Chondrocyte (in vitro differentiated cells): ENCODE measurements at regions not wholly inside any gene's neighbourhood (a gene's known extent, or its start where the extent isn't known, plus 50 kb on each side); places are given as distances from the start of the nearest gene placed in this dataset.

ENCODE experiments used
- DNase-seq: peaks from one replicate; pipeline ENCODE4 v3.0.0; 2021; ENCODE audit warnings: mixed read lengths, low spot score
- H3K27ac Mint-ChIP-seq: one replicate; pipeline ENCODE4 v1.8.0; 2021; ENCODE audit warnings: mild to moderate bottlenecking, moderate library complexity, mixed read lengths; ENCODE audit not compliant: unreplicated experiment
- H3K27me3 Mint-ChIP-seq: 2 replicates; pipeline ENCODE4 v1.8.0; 2021; ENCODE audit warnings: low read depth, mixed read lengths
- H3K36me3 Mint-ChIP-seq: 2 replicates; pipeline ENCODE4 v1.8.0; 2021; ENCODE audit warnings: low read depth, mixed read lengths
- H3K4me1 Mint-ChIP-seq: 2 replicates; pipeline ENCODE4 v1.8.0; 2021; ENCODE audit warnings: low read depth, mild to moderate bottlenecking, mixed read lengths
- H3K4me3 Mint-ChIP-seq: one replicate; pipeline ENCODE4 v1.8.0; 2021; ENCODE audit warnings: mild to moderate bottlenecking, moderate library complexity, mixed read lengths; ENCODE audit not compliant: unreplicated experiment
- H3K9me3 Mint-ChIP-seq: 2 replicates; pipeline ENCODE4 v1.8.0; 2021; ENCODE audit warnings: low read depth, mixed read lengths
- CTCF ChIP-seq: fragments of 200-600 bp; sonication (generic); IDR thresholded peaks from 2 replicates; pipeline ENCODE4 v1.5.0; 2021; ENCODE audit warnings: antibody characterized with exemption, mild to moderate bottlenecking, moderate library complexity

DNA sequence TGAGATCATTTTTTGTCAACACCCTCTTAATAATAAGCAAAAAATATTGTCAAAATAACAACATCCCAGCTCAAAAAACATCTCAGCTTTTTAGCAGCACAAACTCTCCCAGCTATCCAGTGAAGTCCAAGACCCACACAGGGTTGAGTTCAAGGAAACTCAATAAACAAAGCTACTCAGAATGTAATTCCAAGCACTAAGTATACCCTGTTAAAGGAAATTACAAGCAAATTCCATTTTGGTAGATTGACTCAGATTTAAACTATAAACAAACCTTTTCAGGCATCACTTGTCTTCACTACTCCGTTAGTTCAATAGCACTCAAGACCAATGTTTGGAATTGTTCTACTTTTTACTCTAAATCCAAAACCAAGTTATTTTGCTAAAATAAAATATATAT, 506.0 kb upstream of the INTU start:
- H3K4me3 Mint-ChIP-seq: no peak overlapping the region
- H3K36me3 Mint-ChIP-seq: peaks cover 1% of the 10 kb centered on the region
- no peaks in the 10 kb centered on the region for H3K27me3 Mint-ChIP-seq
- no peaks in the 10 kb centered on the region for H3K4me1 Mint-ChIP-seq
- H3K9me3 Mint-ChIP-seq: peaks cover 3% of the 10 kb centered on the region
- no peak for DNase-seq
- TF ChIP-seq CTCF: no peak
- no peak overlapping the region for H3K27ac Mint-ChIP-seq

DNA sequence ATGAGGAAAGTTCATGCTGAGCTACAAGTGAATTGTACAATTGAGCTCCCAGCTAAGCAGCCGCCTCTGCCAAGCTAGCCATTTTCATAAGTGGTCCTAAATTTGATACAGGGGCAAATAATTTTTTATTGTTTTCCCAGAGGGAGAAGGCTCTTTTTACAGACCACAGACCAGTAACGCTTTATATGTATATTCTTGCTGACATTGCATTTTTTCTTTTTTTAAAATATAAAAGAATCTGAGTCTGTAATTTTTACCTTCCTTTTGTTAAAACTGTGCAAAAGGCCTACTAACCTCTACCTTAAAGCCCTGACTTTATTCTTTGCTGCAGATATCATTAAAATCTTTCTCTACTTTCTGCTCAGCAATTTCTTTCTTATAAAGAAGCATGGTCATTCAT, 501.2 kb upstream of the INTU start:
- TF ChIP-seq CTCF: no peak
- Mint-ChIP-seq H3K27me3 (no peaks in the 10 kb centered on the region), H3K36me3 (no peaks in the 10 kb centered on the region), H3K27ac (no peak overlapping the region), H3K4me3 (no peak overlapping the region), H3K9me3 (no peaks in the 10 kb centered on the region), H3K4me1 (no peaks in the 10 kb centered on the region)
- DNase-seq: no peak

DNA sequence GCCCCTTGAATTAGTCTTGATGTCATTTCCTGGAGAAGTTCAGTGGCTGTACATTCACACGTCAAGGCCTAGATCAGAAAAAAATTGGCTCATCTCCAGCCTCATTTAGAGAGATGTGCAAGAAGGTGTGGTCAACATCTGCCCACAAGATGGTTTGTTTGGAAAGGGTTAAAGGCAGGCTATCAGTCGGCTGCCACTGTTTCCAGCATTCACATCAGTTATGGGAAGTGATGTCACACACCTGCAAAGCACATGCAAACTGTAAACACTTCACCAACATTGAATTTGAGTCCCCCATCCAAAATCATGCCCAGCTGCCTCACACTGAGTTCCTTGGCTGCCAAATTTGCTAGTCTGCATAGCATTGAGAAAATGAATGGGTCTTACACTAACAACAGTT, 498.3 kb upstream of the INTU start:
- H3K36me3 Mint-ChIP-seq: no peaks in the 10 kb centered on the region
- H3K9me3 Mint-ChIP-seq: no peaks in the 10 kb centered on the region
- H3K4me1 Mint-ChIP-seq: peaks cover 20% of the 10 kb centered on the region
- H3K27ac Mint-ChIP-seq: no peak overlapping the region
- TF ChIP-seq CTCF: no peak
- DNase-seq: no peak
- no peaks in the 10 kb centered on the region for H3K27me3 Mint-ChIP-seq
- no peak overlapping the region for H3K4me3 Mint-ChIP-seq

DNA sequence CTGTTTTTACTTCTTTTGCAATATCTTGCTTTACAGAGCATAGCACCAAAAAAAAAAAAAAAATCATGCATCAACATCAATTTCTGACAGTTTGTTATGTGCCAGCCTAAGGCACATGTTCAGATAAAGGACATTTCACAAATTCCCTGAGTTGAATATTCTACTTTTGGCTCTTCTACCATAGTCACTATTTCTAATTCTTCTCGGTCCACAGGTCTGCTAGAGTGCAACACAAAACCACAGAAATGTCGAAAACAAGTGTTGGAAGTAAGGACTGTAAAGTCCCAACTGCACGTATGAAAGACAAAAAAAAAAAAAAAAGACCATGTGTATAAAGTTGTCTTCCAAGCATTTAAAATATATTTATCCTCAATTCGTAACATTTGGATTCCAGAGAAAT, 494.2 kb upstream of the INTU start:
- H3K36me3 Mint-ChIP-seq: no peaks in the 10 kb centered on the region
- H3K4me1 Mint-ChIP-seq: peaks cover 42% of the 10 kb centered on the region
- DNase-seq: no peak
- no peaks in the 10 kb centered on the region for H3K27me3 Mint-ChIP-seq
- no peak for TF ChIP-seq CTCF
- peak overlapping the region; percentile 9 for H3K27ac Mint-ChIP-seq
- H3K4me3 Mint-ChIP-seq: no peak overlapping the region
- H3K9me3 Mint-ChIP-seq: no peaks in the 10 kb centered on the region

GRCh38 chr4:127139788-127140286, 492.9 kb upstream of the INTU start:
- H3K27me3 Mint-ChIP-seq: no peaks in the 10 kb centered on the region
- H3K4me1 Mint-ChIP-seq: peaks cover 52% of the 10 kb centered on the region
- H3K9me3 Mint-ChIP-seq: no peaks in the 10 kb centered on the region
- H3K36me3 Mint-ChIP-seq: no peaks in the 10 kb centered on the region
- H3K27ac Mint-ChIP-seq: no peak overlapping the region
- no peak overlapping the region for H3K4me3 Mint-ChIP-seq
- DNase-seq: no peak
- no peak for TF ChIP-seq CTCF
